ENCODE measurements at regions not wholly inside any gene's neighbourhood (a gene's known extent, or its start where the extent isn't known, plus 50 kb on each side); places are given as distances from the start of the nearest gene placed in this dataset.

DNA sequence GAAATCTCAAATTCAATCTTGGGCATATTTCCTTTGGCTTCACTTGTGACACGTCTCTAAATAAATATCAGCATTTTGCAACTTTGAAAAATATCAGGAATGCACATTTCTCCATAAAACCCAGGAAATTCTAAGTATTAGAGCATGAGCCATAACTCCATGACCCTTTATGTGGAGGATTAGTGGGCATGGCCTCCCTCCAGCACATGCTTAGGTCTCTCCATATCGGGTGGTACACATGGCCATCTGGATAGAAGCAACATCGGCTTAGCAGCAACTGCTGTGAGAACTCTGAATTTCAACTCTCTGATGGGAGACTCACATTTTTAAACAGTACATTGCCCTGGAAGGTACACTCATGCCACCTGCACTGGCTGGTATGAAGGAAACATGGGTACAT is 73.7 kb upstream of the EGFLAM start:
- no peaks in the 10 kb centered on the region for H3K36me3 ChIP-seq (ENCODE audit: control insufficient read depth, insufficient read depth, low read length)
- H3K79me2 ChIP-seq, result no peaks in the 10 kb centered on the region
- no peak overlapping the region for H3K4me2 ChIP-seq (ENCODE audit: low read length)
- H3K27ac ChIP-seq, result no peak overlapping the region
- H3K4me3 ChIP-seq (ENCODE audit: low read depth, low read length), result no peak overlapping the region
- H2AFZ ChIP-seq, result no peak overlapping the region
- H3K4me1 ChIP-seq, result no peaks in the 10 kb centered on the region
- no peak overlapping the region for H3K9ac ChIP-seq
- TF ChIP-seq CTCF (IDR thresholded peaks at IDR 0.05), result no peak
- no peaks in the 10 kb centered on the region for H3K9me3 ChIP-seq (ENCODE audit: control insufficient read depth, low read length)
- no peaks in the 10 kb centered on the region for H3K27me3 ChIP-seq (ENCODE audit: control insufficient read depth, insufficient read depth, low read length)

DNA sequence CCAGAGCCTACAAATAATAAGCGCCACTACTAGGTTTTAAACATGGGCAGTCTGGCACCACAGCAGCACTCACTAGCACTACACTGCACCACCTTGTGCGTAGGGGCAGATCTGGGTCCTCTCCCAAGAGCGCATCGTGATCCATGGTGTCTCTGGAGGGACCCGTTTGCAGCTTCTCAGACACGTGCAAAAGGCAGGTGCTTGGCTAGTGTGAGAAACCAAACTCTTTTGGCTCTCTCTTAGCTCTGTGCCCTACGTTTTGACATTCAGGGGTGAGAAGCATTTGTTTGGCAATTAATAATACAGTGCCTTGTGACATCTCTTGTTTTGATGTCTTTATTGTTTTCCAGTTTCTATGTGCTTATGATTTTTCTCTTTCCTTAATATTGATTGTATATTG is 75.4 kb upstream of the EGFLAM start:
- Histone ChIP-seq H3K27me3 (ENCODE audit: control insufficient read depth, insufficient read depth, low read length) (no peaks in the 10 kb centered on the region), H3K9ac (no peak overlapping the region), H2AFZ (no peak overlapping the region), H3K4me1 (no peaks in the 10 kb centered on the region), H3K36me3 (ENCODE audit: control insufficient read depth, insufficient read depth, low read length) (no peaks in the 10 kb centered on the region), H3K9me3 (ENCODE audit: control insufficient read depth, low read length) (no peaks in the 10 kb centered on the region), H3K4me3 (ENCODE audit: low read depth, low read length) (no peak overlapping the region), H3K79me2 (no peaks in the 10 kb centered on the region), H3K4me2 (ENCODE audit: low read length) (no peak overlapping the region), H3K27ac (no peak overlapping the region)
- no peak for TF ChIP-seq CTCF (IDR thresholded peaks at IDR 0.05)

- Histone ChIP-seq H3K27ac (no peak overlapping the region), H3K9ac (no peak overlapping the region), H3K4me3 (ENCODE audit: low read depth, low read length) (no peak overlapping the region), H3K36me3 (ENCODE audit: control insufficient read depth, insufficient read depth, low read length) (no peaks in the 10 kb centered on the region), H3K9me3 (ENCODE audit: control insufficient read depth, low read length) (no peaks in the 10 kb centered on the region), H3K4me2 (ENCODE audit: low read length) (no peak overlapping the region), H3K79me2 (no peaks in the 10 kb centered on the region), H3K27me3 (ENCODE audit: control insufficient read depth, insufficient read depth, low read length) (no peaks in the 10 kb centered on the region), H2AFZ (no peak overlapping the region), H3K4me1 (no peaks in the 10 kb centered on the region)
- no peak for TF ChIP-seq CTCF (IDR thresholded peaks at IDR 0.05)
Observed at GRCh38 chr5:38168029-38168428, 90.3 kb upstream of the EGFLAM start.

- no peak overlapping the region for H3K4me2 ChIP-seq (ENCODE audit: low read length)
- H2AFZ ChIP-seq, result no peak overlapping the region
- no peaks in the 10 kb centered on the region for H3K27me3 ChIP-seq (ENCODE audit: control insufficient read depth, insufficient read depth, low read length)
- H3K79me2 ChIP-seq, result no peaks in the 10 kb centered on the region
- H3K9me3 ChIP-seq (ENCODE audit: control insufficient read depth, low read length), result no peaks in the 10 kb centered on the region
- no peaks in the 10 kb centered on the region for H3K36me3 ChIP-seq (ENCODE audit: control insufficient read depth, insufficient read depth, low read length)
- TF ChIP-seq CTCF (IDR thresholded peaks at IDR 0.05), result no peak
- no peak overlapping the region for H3K9ac ChIP-seq
- H3K4me1 ChIP-seq, result no peaks in the 10 kb centered on the region
- no peak overlapping the region for H3K4me3 ChIP-seq (ENCODE audit: low read depth, low read length)
- H3K27ac ChIP-seq, result no peak overlapping the region
Observed at GRCh38 chr5:38167562-38167996, 90.8 kb upstream of the EGFLAM start.

GRCh38 chr5:38166832-38167231 is 91.5 kb upstream of the EGFLAM start:
- no peak overlapping the region for H3K4me3 ChIP-seq (ENCODE audit: low read depth, low read length)
- no peaks in the 10 kb centered on the region for H3K36me3 ChIP-seq (ENCODE audit: control insufficient read depth, insufficient read depth, low read length)
- TF ChIP-seq CTCF (IDR thresholded peaks at IDR 0.05), result no peak
- H3K9me3 ChIP-seq (ENCODE audit: control insufficient read depth, low read length), result no peaks in the 10 kb centered on the region
- no peak overlapping the region for H3K4me2 ChIP-seq (ENCODE audit: low read length)
- no peak overlapping the region for H3K27ac ChIP-seq
- H3K27me3 ChIP-seq (ENCODE audit: control insufficient read depth, insufficient read depth, low read length), result no peaks in the 10 kb centered on the region
- no peaks in the 10 kb centered on the region for H3K4me1 ChIP-seq
- H3K9ac ChIP-seq, result no peak overlapping the region
- no peaks in the 10 kb centered on the region for H3K79me2 ChIP-seq
- no peak overlapping the region for H2AFZ ChIP-seq
